B cell (primary cell): ENCODE measurements at regions not wholly inside any gene's neighbourhood (a gene's known extent, or its start where the extent isn't known, plus 50 kb on each side); places are given as distances from the start of the nearest gene placed in this dataset.

ENCODE experiments used
- EZH2 ChIP-seq: IDR thresholded peaks from 2 replicates; pipeline ENCODE4 v1.6.1; 2012; ENCODE audit warnings: borderline replicate concordance, low read depth, mild to moderate bottlenecking, moderate library complexity, low read length; ENCODE audit not compliant: insufficient read depth, poor library complexity, severe bottlenecking
- TF ChIP-seq, protein P1 (sequence below): fragments of 200-600 bp; IDR thresholded peaks from one replicate; pipeline ENCODE4 v1.8.0; 2022; ENCODE audit warnings: antibody characterized with exemption, mild to moderate bottlenecking

GRCh38 chr6:6918216-6918983, 189.4 kb upstream of the RREB1 start:
- TF ChIP-seq, protein P1, sequence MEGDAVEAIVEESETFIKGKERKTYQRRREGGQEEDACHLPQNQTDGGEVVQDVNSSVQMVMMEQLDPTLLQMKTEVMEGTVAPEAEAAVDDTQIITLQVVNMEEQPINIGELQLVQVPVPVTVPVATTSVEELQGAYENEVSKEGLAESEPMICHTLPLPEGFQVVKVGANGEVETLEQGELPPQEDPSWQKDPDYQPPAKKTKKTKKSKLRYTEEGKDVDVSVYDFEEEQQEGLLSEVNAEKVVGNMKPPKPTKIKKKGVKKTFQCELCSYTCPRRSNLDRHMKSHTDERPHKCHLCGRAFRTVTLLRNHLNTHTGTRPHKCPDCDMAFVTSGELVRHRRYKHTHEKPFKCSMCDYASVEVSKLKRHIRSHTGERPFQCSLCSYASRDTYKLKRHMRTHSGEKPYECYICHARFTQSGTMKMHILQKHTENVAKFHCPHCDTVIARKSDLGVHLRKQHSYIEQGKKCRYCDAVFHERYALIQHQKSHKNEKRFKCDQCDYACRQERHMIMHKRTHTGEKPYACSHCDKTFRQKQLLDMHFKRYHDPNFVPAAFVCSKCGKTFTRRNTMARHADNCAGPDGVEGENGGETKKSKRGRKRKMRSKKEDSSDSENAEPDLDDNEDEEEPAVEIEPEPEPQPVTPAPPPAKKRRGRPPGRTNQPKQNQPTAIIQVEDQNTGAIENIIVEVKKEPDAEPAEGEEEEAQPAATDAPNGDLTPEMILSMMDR: no peak
- no peak for TF ChIP-seq EZH2
